Astrocyte (in vitro differentiated cells and primary cell): ENCODE measurements at regions not wholly inside any gene's neighbourhood (a gene's known extent, or its start where the extent isn't known, plus 50 kb on each side); places are given as distances from the start of the nearest gene placed in this dataset.

Experiments
- DNase-seq: peaks from one replicate; pipeline ENCODE4 v3.0.0-alpha.2; 2010; ENCODE audit warnings: low read depth
- FAIRE-seq: peaks from 2 replicates; lab custom pipeline; 2011; peaks lifted over from hg19 to GRCh38; lab: Jason Lieb, UNC
- H2AFZ ChIP-seq: 2 replicates; pipeline ENCODE4 v1.6.0; 2012; ENCODE audit warnings: low read depth, low read length, inconsistent platforms
- H3K27ac ChIP-seq: 2 replicates; pipeline ENCODE4 v1.5.1; 2011; ENCODE audit warnings: low read depth, low read length, inconsistent platforms
- H3K27me3 ChIP-seq: 2 replicates; pipeline ENCODE4 v1.6.0; 2011; ENCODE audit warnings: low read length, inconsistent platforms; ENCODE audit not compliant: insufficient read depth
- H3K36me3 ChIP-seq: 2 replicates; pipeline ENCODE4 v1.5.1; 2011; ENCODE audit warnings: low read length, inconsistent platforms; ENCODE audit not compliant: insufficient read depth
- H3K4me1 ChIP-seq: 2 replicates; pipeline ENCODE4 v1.5.1; 2011; ENCODE audit warnings: low read length, inconsistent platforms; ENCODE audit not compliant: insufficient read depth
- H3K4me2 ChIP-seq: 2 replicates; pipeline ENCODE4 v1.6.0; 2012; ENCODE audit warnings: low read length, inconsistent platforms
- H3K4me3 ChIP-seq: 2 replicates; pipeline ENCODE4 v1.5.1; 2011; ENCODE audit warnings: low read depth, mild to moderate bottlenecking, low read length, inconsistent platforms; ENCODE audit not compliant: insufficient read depth
- H3K79me2 ChIP-seq: 2 replicates; pipeline ENCODE4 v1.6.0; 2012; ENCODE audit warnings: mild to moderate bottlenecking, low read length, inconsistent platforms; ENCODE audit not compliant: insufficient read depth
- H3K9ac ChIP-seq: 2 replicates; pipeline ENCODE4 v1.6.0; 2012; ENCODE audit warnings: mild to moderate bottlenecking, low read length, inconsistent platforms
- H3K9me3 ChIP-seq: 2 replicates; pipeline ENCODE4 v1.5.1; 2012; ENCODE audit warnings: low read depth, mild to moderate bottlenecking, low read length, inconsistent platforms; ENCODE audit not compliant: insufficient read depth
- H4K20me1 ChIP-seq: 2 replicates; pipeline ENCODE4 v1.6.0; 2012; ENCODE audit warnings: low read length, inconsistent platforms; ENCODE audit not compliant: insufficient read depth
- H3K27ac Mint-ChIP-seq: one replicate; pipeline ENCODE4 v1.8.0; 2021; ENCODE audit warnings: mild to moderate bottlenecking, mixed read lengths; ENCODE audit not compliant: unreplicated experiment
- H3K27me3 Mint-ChIP-seq: one replicate; pipeline ENCODE4 v1.8.0; 2021; ENCODE audit warnings: low read depth, mixed read lengths; ENCODE audit not compliant: unreplicated experiment
- H3K36me3 Mint-ChIP-seq: one replicate; pipeline ENCODE4 v1.8.0; 2021; ENCODE audit warnings: low read depth, mixed read lengths; ENCODE audit not compliant: unreplicated experiment
- H3K4me1 Mint-ChIP-seq: one replicate; pipeline ENCODE4 v1.8.0; 2021; ENCODE audit warnings: low read depth, mixed read lengths; ENCODE audit not compliant: unreplicated experiment
- H3K4me3 Mint-ChIP-seq: one replicate; pipeline ENCODE4 v1.8.0; 2021; ENCODE audit warnings: mild to moderate bottlenecking, moderate library complexity, mixed read lengths; ENCODE audit not compliant: unreplicated experiment
- H3K9me3 Mint-ChIP-seq: one replicate; pipeline ENCODE4 v1.8.0; 2021; ENCODE audit warnings: mild to moderate bottlenecking, mixed read lengths; ENCODE audit not compliant: unreplicated experiment
- EZH2 ChIP-seq: IDR thresholded peaks from 2 replicates; pipeline ENCODE4 v1.6.1; 2012; ENCODE audit warnings: mild to moderate bottlenecking, low read length, inconsistent platforms; ENCODE audit not compliant: insufficient read depth
- TF ChIP-seq, protein P1 (sequence below): IDR thresholded peaks from 2 replicates; pipeline ENCODE4 v1.5.1; 2011; ENCODE audit warnings: low read depth, mild to moderate bottlenecking, inconsistent platforms, low read length, moderate library complexity; ENCODE audit not compliant: insufficient read depth

GRCh38 chr2:126836761-126837679 lies 61.7 kb upstream of the TEX51 start:
- H3K4me1 ChIP-seq, result no peaks in the 10 kb centered on the region
- Mint-ChIP-seq H3K9me3 (peaks cover 4% of the 10 kb centered on the region), H3K27me3 (peaks cover 12% of the 10 kb centered on the region), H3K36me3 (no peaks in the 10 kb centered on the region), H3K27ac (no peak overlapping the region), H3K4me1 (no peaks in the 10 kb centered on the region), H3K4me3 (no peak overlapping the region)
- no peak overlapping the region for H3K9ac ChIP-seq
- TF ChIP-seq, protein P1, sequence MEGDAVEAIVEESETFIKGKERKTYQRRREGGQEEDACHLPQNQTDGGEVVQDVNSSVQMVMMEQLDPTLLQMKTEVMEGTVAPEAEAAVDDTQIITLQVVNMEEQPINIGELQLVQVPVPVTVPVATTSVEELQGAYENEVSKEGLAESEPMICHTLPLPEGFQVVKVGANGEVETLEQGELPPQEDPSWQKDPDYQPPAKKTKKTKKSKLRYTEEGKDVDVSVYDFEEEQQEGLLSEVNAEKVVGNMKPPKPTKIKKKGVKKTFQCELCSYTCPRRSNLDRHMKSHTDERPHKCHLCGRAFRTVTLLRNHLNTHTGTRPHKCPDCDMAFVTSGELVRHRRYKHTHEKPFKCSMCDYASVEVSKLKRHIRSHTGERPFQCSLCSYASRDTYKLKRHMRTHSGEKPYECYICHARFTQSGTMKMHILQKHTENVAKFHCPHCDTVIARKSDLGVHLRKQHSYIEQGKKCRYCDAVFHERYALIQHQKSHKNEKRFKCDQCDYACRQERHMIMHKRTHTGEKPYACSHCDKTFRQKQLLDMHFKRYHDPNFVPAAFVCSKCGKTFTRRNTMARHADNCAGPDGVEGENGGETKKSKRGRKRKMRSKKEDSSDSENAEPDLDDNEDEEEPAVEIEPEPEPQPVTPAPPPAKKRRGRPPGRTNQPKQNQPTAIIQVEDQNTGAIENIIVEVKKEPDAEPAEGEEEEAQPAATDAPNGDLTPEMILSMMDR, result no peak
- no peak for TF ChIP-seq EZH2
- no peak overlapping the region for H3K4me2 ChIP-seq
- H3K9me3 ChIP-seq, result peaks cover 6% of the 10 kb centered on the region
- DNase-seq (no peak), FAIRE-seq (no peak)
- no peak overlapping the region for H3K4me3 ChIP-seq
- no peaks in the 10 kb centered on the region for H3K27me3 ChIP-seq
- H2AFZ ChIP-seq, result no peak overlapping the region
- H3K27ac ChIP-seq, result no peak overlapping the region
- H4K20me1 ChIP-seq, result no peaks in the 10 kb centered on the region
- H3K79me2 ChIP-seq, result no peaks in the 10 kb centered on the region
- no peaks in the 10 kb centered on the region for H3K36me3 ChIP-seq

GRCh38 chr2:126837966-126838715 lies 60.5 kb upstream of the TEX51 start:
- peaks cover 4% of the 10 kb centered on the region for H3K9me3 Mint-ChIP-seq
- Histone ChIP-seq H3K27me3 (no peaks in the 10 kb centered on the region), H2AFZ (no peak overlapping the region), H3K36me3 (no peaks in the 10 kb centered on the region), H3K4me1 (no peaks in the 10 kb centered on the region), H3K4me2 (no peak overlapping the region), H3K4me3 (no peak overlapping the region), H3K27ac (no peak overlapping the region), H3K79me2 (no peaks in the 10 kb centered on the region), H3K9ac (no peak overlapping the region), H4K20me1 (no peaks in the 10 kb centered on the region), H3K9me3 (peaks cover 6% of the 10 kb centered on the region)
- no peak overlapping the region for H3K4me3 Mint-ChIP-seq
- peaks cover 12% of the 10 kb centered on the region for H3K27me3 Mint-ChIP-seq
- no peaks in the 10 kb centered on the region for H3K36me3 Mint-ChIP-seq
- TF ChIP-seq EZH2, result no peak
- TF ChIP-seq, protein P1, result no peak
- DNase-seq, result no peak
- H3K27ac Mint-ChIP-seq, result no peak overlapping the region
- FAIRE-seq, result no peak
- H3K4me1 Mint-ChIP-seq, result no peaks in the 10 kb centered on the region
